AG04450 (cell line): ENCODE measurements at regions not wholly inside any gene's neighbourhood (a gene's known extent, or its start where the extent isn't known, plus 50 kb on each side); places are given as distances from the start of the nearest gene placed in this dataset.

Experiments
- CTCF ChIA-PET: fragments of 300-600, 350-600 bp; formaldehyde crosslinking; extraction: SDS; loops from one replicate; lab custom pipeline; 2022; ENCODE audit warnings: antibody characterized with exemption, inconsistent platforms; lab: Charles Lee
- POLR2A ChIA-PET: fragments of 350-600 bp; formaldehyde crosslinking; extraction: SDS; loops from one replicate; lab custom pipeline; 2021; ENCODE audit warnings: antibody characterized with exemption, inconsistent platforms; lab: Yijun Ruan, JAX
- DNase-seq: peaks from one replicate; pipeline ENCODE4 v3.0.0-alpha.2; 2011; ENCODE audit warnings: low read depth, low spot score
- H3K27ac ChIP-seq: one replicate; pipeline ENCODE4 v1.5.1; 2012; ENCODE audit warnings: low read depth, low read length, control low read depth
- H3K27me3 ChIP-seq: one replicate; pipeline ENCODE4 v1.6.0; 2012; ENCODE audit warnings: low read length; ENCODE audit not compliant: control insufficient read depth, insufficient read depth
- H3K4me3 ChIP-seq: 2 replicates; pipeline ENCODE4 v1.5.1; 2011; ENCODE audit warnings: mild to moderate bottlenecking, low read depth, low read length, control low read depth
- H3K9me3 ChIP-seq: 2 replicates; pipeline ENCODE4 v1.5.1; 2012; ENCODE audit warnings: low read length; ENCODE audit not compliant: control insufficient read depth, insufficient read depth
- TF ChIP-seq, protein P1 (sequence below): IDR thresholded peaks from 2 replicates; pipeline ENCODE4 v1.5.1; 2011; ENCODE audit warnings: low read depth, low read length, control low read depth, inconsistent platforms

DNA sequence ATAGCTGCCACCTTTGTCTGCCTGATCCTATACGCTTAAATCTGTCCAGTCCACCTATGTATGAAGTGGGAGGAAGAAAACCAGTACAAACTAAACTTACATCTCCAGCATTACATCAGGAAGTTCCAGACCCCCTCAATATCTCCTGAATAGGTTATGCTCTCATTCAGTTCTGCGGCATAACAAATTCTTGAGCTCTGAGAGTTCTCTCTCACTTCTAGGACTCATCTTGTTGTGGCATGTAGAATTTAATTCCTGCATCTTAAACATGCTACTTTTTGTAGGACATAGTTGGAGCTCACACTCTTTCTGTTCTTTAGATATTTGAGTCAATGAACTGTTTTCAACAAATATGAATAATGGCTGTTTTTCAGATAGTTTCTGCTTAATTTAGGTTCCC lies 662.5 kb downstream of the CDH11 start:
- Histone ChIP-seq H3K27ac (no peak overlapping the region), H3K4me3 (no peak overlapping the region), H3K27me3 (no peaks in the 10 kb centered on the region), H3K9me3 (no peaks in the 10 kb centered on the region)
- TF ChIP-seq, protein P1, sequence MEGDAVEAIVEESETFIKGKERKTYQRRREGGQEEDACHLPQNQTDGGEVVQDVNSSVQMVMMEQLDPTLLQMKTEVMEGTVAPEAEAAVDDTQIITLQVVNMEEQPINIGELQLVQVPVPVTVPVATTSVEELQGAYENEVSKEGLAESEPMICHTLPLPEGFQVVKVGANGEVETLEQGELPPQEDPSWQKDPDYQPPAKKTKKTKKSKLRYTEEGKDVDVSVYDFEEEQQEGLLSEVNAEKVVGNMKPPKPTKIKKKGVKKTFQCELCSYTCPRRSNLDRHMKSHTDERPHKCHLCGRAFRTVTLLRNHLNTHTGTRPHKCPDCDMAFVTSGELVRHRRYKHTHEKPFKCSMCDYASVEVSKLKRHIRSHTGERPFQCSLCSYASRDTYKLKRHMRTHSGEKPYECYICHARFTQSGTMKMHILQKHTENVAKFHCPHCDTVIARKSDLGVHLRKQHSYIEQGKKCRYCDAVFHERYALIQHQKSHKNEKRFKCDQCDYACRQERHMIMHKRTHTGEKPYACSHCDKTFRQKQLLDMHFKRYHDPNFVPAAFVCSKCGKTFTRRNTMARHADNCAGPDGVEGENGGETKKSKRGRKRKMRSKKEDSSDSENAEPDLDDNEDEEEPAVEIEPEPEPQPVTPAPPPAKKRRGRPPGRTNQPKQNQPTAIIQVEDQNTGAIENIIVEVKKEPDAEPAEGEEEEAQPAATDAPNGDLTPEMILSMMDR: no peak
- ChIA-PET CTCF (interaction anchor here (0.5 kb wide), 1 partner anchor 173 kb away, joined by 3 read pairs; no protein-coding TSS in a partner anchor), POLR2A (no interaction called here)
- no peak for DNase-seq

DNA sequence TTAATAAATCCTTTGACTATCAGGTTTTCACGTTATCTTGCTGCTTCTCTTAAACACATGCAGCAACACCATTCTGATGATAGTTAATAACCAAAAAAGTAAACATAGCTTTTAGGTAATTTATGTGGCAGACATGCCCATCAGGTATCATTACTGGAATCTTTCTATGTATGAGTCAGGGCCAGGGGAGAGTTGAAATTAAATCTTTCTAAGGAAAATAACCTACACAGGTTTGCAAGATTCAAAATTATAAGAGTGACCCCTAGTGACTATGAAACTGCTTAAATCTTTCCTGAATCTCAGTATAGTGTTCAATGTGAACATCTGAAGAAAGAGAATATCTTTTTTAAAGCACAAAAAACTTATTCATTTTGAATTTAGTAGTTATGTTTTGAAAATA lies 666.6 kb downstream of the CDH11 start:
- CTCF ChIA-PET: interaction anchor here (0.9 to 1.2 kb wide), 4 partner anchors 13 to 455 kb away, joined by 3 to 5 read pairs (median 3); no protein-coding TSS in a partner anchor
- Histone ChIP-seq H3K27me3 (no peaks in the 10 kb centered on the region), H3K9me3 (no peaks in the 10 kb centered on the region), H3K27ac (no peak overlapping the region), H3K4me3 (no peak overlapping the region)
- POLR2A ChIA-PET: no interaction called here
- TF ChIP-seq, protein P1: peak; percentile 48
- no peak for DNase-seq

DNA sequence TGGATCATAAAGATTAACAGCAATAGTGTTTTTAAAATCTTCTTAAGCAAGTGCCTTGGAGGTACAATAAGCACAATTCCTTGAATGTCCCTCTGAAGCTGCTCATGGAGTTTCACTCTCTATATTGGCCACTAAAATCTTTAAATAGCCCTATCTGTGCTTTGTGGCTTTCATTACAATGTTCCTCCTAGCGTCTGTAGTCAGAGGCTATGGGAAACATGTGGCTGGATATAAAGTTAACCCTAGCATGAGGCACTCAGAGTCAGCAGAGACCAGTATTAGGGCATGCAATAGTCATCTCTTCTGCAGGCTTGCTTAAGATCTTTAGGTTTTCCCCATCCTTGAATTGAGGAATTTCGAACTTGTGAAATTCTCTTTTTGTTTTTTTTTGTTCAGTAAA lies 668.2 kb downstream of the CDH11 start:
- H3K4me3 ChIP-seq: no peak overlapping the region
- no peak for DNase-seq
- TF ChIP-seq, protein P1: no peak
- CTCF ChIA-PET: no interaction called here
- H3K27me3 ChIP-seq: no peaks in the 10 kb centered on the region
- POLR2A ChIA-PET: no interaction called here
- H3K9me3 ChIP-seq: no peaks in the 10 kb centered on the region
- H3K27ac ChIP-seq: no peak overlapping the region

DNA sequence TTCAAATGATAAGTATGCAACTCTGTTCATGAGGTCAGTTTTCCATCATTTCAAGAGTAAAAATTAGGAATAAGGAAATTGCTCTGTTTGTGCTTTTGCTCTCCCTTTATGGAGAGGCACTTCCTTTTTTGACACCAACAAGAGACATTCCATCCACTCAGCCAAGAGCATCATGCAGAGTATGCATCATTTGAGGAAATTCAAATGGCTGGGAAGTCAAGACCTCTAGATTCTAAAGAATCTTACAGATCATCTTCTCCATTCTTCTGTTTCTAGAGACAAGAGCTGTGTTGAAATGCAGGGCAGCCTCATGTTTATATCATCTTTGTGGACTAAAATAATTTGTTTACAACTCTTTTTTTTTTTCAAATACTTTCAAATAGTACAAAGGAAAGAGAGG lies 669.4 kb downstream of the CDH11 start:
- CTCF ChIA-PET: no interaction called here
- Histone ChIP-seq H3K4me3 (no peak overlapping the region), H3K9me3 (no peaks in the 10 kb centered on the region), H3K27me3 (no peaks in the 10 kb centered on the region), H3K27ac (no peak overlapping the region)
- DNase-seq: no peak
- POLR2A ChIA-PET: no interaction called here
- TF ChIP-seq, protein P1: no peak

DNA sequence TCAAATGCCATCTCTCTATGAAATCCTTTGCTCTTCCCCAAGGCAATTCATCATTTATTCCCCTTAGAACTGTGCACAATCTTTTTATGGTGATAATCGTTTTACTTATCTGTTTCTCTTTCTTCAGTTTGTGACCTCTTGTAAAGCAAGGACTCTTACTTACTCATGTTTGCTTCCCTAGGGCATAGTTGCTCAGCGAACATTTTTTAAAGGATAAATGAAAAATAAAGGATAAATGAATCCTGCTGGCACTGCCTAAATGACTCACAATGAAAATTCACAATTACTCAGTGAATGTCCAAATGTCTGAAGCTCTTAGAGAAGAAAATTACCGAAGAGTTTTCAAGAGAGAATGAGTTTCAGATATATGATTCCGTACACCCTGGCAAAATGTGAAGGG lies 671.7 kb downstream of the CDH11 start:
- Histone ChIP-seq H3K9me3 (no peaks in the 10 kb centered on the region), H3K4me3 (no peak overlapping the region), H3K27ac (no peak overlapping the region), H3K27me3 (no peaks in the 10 kb centered on the region)
- POLR2A ChIA-PET: no interaction called here
- CTCF ChIA-PET: no interaction called here
- TF ChIP-seq, protein P1: no peak
- DNase-seq: no peak
